SK-N-MC (cell line): ENCODE measurements at regions not wholly inside any gene's neighbourhood (a gene's known extent, or its start where the extent isn't known, plus 50 kb on each side); places are given as distances from the start of the nearest gene placed in this dataset.

Source experiments
- EZH2 ChIP-seq: fragments of 200-600 bp; sonication (generic); IDR thresholded peaks from one replicate; pipeline ENCODE4 v1.6.1; 2017; ENCODE audit warnings: antibody characterized with exemption
- FOXP2 ChIP-seq: optimal IDR thresholded peaks from 2 replicates; pipeline ENCODE3; 2011; ENCODE audit warnings: mild to moderate bottlenecking, moderate library complexity; ENCODE audit not compliant: insufficient read depth; ENCODE audit errors: extremely low read length, control extremely low read depth
- POLR2AphosphoS5 ChIP-seq: IDR thresholded peaks from 2 replicates; pipeline ENCODE4 v1.6.1; 2012; ENCODE audit warnings: mild to moderate bottlenecking, low read depth, low read length, borderline replicate concordance

DNA sequence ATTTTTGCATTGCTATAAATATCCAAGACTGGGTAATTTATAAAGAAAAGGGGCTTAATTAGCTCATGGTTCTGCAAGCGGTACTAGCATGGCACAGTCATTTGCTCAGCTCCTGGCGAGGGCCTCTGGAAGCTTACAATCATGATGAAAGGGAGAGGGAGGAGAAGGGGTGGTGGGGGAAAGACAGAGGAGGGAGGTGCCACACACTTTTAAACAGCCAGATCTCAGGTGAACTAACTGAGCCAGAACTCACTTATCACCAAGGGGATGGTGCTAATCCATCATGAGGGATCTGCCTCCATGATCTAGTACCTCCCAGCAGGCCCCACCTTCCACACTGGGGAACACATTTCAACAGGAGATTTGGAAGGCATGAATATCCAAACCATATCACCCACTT is 476.3 kb downstream of the PCNX1 start:
- no peak for TF ChIP-seq POLR2AphosphoS5
- no peak for TF ChIP-seq EZH2
- TF ChIP-seq FOXP2, result no peak
